ENCODE measurements at regions not wholly inside any gene's neighbourhood (a gene's known extent, or its start where the extent isn't known, plus 50 kb on each side); places are given as distances from the start of the nearest gene placed in this dataset.
"Not testable (repeated sequence)": the region's sequence is repeated elsewhere in the genome, so short reads cannot be mapped to it uniquely, and the experiment has no call there.

DNA sequence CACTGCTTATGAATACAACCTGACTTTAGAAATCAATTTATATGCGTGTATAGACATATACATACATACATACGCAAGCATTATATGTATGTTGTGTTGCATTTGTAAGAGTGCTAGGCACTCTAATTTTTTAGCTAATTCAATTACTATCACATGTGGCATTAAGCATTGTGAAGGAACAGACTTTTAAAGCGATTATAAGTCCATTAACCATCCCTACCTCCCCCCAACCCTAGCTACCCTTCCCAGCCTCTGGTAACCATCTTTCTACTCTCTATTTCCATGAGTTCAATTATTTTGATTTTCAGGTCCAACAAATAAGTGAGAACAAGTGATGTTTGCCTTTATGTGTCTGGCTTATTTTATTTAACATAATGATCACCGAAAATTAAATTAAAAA, 453.8 kb downstream of the DOK5 start:
- no peaks in the 10 kb centered on the region for H3K36me3 ChIP-seq
- H3K27ac ChIP-seq, result no peak overlapping the region
- no peak overlapping the region for H3K4me3 ChIP-seq
- WGBS, 2 donors, result 85 to 91% methylated on average over 4 of the region's 4 CpGs
- ATAC-seq (ENCODE audit: low FRiP score in 2 of 2) (no peak), DNase-seq (no peak)
- H3K9me3 ChIP-seq, result no peaks in the 10 kb centered on the region
- H3K27me3 ChIP-seq, result no peaks in the 10 kb centered on the region
- TF ChIP-seq, protein P1, sequence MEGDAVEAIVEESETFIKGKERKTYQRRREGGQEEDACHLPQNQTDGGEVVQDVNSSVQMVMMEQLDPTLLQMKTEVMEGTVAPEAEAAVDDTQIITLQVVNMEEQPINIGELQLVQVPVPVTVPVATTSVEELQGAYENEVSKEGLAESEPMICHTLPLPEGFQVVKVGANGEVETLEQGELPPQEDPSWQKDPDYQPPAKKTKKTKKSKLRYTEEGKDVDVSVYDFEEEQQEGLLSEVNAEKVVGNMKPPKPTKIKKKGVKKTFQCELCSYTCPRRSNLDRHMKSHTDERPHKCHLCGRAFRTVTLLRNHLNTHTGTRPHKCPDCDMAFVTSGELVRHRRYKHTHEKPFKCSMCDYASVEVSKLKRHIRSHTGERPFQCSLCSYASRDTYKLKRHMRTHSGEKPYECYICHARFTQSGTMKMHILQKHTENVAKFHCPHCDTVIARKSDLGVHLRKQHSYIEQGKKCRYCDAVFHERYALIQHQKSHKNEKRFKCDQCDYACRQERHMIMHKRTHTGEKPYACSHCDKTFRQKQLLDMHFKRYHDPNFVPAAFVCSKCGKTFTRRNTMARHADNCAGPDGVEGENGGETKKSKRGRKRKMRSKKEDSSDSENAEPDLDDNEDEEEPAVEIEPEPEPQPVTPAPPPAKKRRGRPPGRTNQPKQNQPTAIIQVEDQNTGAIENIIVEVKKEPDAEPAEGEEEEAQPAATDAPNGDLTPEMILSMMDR (IDR thresholded peaks at IDR 0.05), result no peak
- TF ChIP-seq POLR2AphosphoS5 (IDR thresholded peaks at IDR 0.05), result no peak
- no peak for TF ChIP-seq POLR2A (IDR thresholded peaks at IDR 0.05)
- TF ChIP-seq EP300 (IDR thresholded peaks at IDR 0.05), result no peak
- no peaks in the 10 kb centered on the region for H3K4me1 ChIP-seq

DNA sequence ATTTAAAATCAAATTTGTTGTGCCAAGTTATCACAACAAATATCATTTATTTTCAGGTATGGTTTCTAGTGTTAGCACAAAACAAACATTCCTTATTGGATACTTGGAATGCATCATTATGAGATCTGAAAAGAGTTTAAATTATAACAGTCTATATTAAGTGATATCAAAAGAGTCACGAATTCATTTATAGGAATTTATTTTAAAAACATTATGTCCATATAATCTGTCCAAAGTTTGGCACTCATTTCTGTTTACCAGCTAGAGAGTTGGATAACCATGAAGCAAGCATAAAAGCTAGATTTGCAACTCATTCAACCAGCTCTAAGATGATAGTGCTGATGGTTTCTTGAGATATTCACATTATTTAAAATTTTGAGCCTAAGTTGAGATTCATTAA, 453.2 kb downstream of the DOK5 start:
- Histone ChIP-seq H3K4me3 (no peak overlapping the region), H3K9me3 (no peaks in the 10 kb centered on the region), H3K27ac (no peak overlapping the region), H3K27me3 (no peaks in the 10 kb centered on the region), H3K36me3 (no peaks in the 10 kb centered on the region), H3K4me1 (no peaks in the 10 kb centered on the region)
- ATAC-seq (ENCODE audit: low FRiP score in 2 of 2) (no peak), DNase-seq (no peak)
- TF ChIP-seq EP300 (IDR thresholded peaks at IDR 0.05) (no peak), POLR2A (IDR thresholded peaks at IDR 0.05) (no peak), POLR2AphosphoS5 (IDR thresholded peaks at IDR 0.05) (no peak)
- TF ChIP-seq, protein P1 (IDR thresholded peaks at IDR 0.05), result no peak
- WGBS, 2 donors, result 57 to 79% methylated on average over 1 of the region's 1 CpG

DNA sequence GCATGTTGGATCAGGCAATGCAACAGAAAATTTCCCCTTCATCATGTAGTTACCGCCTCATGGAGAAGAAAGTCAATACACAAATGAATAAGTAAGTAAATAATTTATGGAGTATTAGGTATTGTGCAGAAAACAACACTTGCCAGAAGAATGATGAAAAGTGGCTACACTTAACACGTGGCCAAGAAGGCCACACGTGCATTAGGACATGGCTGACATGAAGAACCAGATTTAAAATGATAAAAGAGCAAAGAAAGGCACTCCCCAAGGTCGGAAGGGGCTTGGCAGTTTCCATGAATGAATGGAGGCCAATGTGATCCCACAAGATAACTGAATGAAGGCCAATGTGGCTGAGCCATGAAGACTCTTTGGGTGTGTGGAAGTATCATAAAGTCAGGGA, 447.2 kb downstream of the DOK5 start:
- Histone ChIP-seq H3K27me3 (no peaks in the 10 kb centered on the region), H3K36me3 (no peaks in the 10 kb centered on the region), H3K4me3 (no peak overlapping the region), H3K27ac (no peak overlapping the region), H3K9me3 (no peaks in the 10 kb centered on the region), H3K4me1 (no peaks in the 10 kb centered on the region)
- ATAC-seq (ENCODE audit: low FRiP score in 2 of 2) (no peak), DNase-seq (no peak)
- WGBS, 2 donors, result 58 to 62% methylated on average over 4 of the region's 4 CpGs
- TF ChIP-seq POLR2AphosphoS5 (IDR thresholded peaks at IDR 0.05) (no peak), POLR2A (IDR thresholded peaks at IDR 0.05) (no peak), EP300 (IDR thresholded peaks at IDR 0.05) (no peak)
- TF ChIP-seq, protein P1 (IDR thresholded peaks at IDR 0.05), result no peak

DNA sequence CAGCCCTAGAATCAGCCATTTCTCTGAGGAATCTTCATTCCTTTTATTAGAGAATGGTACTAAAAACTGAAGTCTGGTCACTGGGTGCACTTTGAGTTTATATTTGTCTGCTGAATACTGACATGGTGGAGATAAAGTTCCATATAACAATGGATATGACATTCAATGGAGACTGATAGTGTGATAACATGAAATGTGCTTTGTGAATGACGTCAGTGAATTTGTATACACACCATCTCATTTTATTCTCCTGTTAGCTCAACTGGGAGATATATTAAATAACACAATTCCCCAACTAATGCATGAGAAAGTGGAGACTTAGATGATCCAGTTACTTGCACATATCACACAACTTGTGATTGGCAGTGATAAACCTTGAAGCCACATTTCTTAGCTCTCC, 446.7 kb downstream of the DOK5 start:
- Histone ChIP-seq H3K27me3 (no peaks in the 10 kb centered on the region), H3K9me3 (no peaks in the 10 kb centered on the region), H3K27ac (no peak overlapping the region), H3K36me3 (no peaks in the 10 kb centered on the region), H3K4me1 (no peaks in the 10 kb centered on the region), H3K4me3 (no peak overlapping the region)
- TF ChIP-seq POLR2AphosphoS5 (IDR thresholded peaks at IDR 0.05) (no peak), POLR2A (IDR thresholded peaks at IDR 0.05) (no peak), EP300 (IDR thresholded peaks at IDR 0.05) (no peak)
- TF ChIP-seq, protein P1 (IDR thresholded peaks at IDR 0.05), result no peak
- DNase-seq, result no peak
- ATAC-seq (ENCODE audit: low FRiP score in 2 of 2), result no peak
- 58 to 75% methylated on average over 1 of the region's 1 CpG for WGBS, 2 donors

DNA sequence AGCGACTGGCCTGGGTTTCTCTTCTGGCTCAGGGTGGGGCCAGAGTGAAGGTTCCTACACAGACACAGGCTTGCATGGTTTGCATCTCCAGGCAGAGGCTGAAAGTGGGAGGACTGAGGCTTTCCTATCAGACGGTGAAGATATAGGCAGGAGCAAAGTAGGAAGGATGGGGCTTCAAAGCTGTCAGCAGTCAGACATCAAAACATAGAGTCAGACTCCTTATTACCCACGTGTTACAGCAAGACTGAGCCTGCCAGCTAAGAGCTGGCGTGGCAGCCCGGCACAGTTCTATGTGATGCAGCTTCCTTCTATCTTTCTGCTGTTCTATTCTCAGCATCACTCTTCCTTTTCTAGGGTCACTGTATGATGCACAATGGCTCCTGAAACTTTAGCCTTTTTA, 445.1 kb downstream of the DOK5 start:
- WGBS, 2 donors, result 59 to 68% methylated on average over 5 of the region's 5 CpGs
- TF ChIP-seq POLR2A (IDR thresholded peaks at IDR 0.05), result no peak
- TF ChIP-seq, protein P1 (IDR thresholded peaks at IDR 0.05), result no peak
- TF ChIP-seq EP300 (IDR thresholded peaks at IDR 0.05), result no peak
- TF ChIP-seq POLR2AphosphoS5 (IDR thresholded peaks at IDR 0.05), result no peak
- no peaks in the 10 kb centered on the region for H3K27me3 ChIP-seq

DNA sequence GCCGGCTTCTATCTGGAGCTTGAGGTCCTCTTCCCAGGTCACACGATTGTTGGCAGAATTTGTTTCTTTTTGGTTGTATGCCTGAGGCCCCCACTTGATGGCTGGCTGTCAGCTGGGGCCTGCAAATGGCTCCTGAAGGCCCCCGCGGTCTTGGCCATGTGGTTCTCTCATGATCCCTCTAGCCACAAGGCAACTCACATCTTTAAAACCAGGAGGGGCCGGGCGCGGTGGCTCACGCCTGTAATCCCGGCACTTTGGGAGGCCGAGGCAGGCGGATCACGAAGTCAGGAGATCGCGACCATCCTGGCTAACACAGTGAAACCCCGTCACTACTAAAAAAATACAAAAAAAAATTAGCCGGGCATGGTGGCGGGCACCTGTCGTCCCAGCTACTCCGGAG, 443.6 kb downstream of the DOK5 start:
- not testable (repeated sequence) for H3K4me3 ChIP-seq; H3K9me3 ChIP-seq; H3K36me3 ChIP-seq; ATAC-seq (ENCODE audit: low FRiP score in 2 of 2); H3K4me1 ChIP-seq; H3K27me3 ChIP-seq; H3K27ac ChIP-seq
- WGBS, 2 donors, result 93 to 95% methylated on average over 17 to 19 of the region's 19 CpGs
- peak in 1 of 2 donors; percentile 50 for DNase-seq

More for the DNA sequence above, 445.1 kb downstream of the DOK5 start:
- no peak overlapping the region for H3K27ac ChIP-seq
- H3K36me3 ChIP-seq, result no peaks in the 10 kb centered on the region
- DNase-seq, result no peak
- no peak overlapping the region for H3K4me3 ChIP-seq
- no peaks in the 10 kb centered on the region for H3K4me1 ChIP-seq
- no peak for ATAC-seq (ENCODE audit: low FRiP score in 2 of 2)
- H3K9me3 ChIP-seq, result no peaks in the 10 kb centered on the region
